ENCODE measurements at regions not wholly inside any gene's neighbourhood (a gene's known extent, or its start where the extent isn't known, plus 50 kb on each side); places are given as distances from the start of the nearest gene placed in this dataset.

GRCh38 chr6:11868392-11868791, 89.8 kb upstream of the ADTRP start:
- Histone ChIP-seq H3K4me3 (ENCODE audit: low read depth, low read length) (no peak overlapping the region), H3K36me3 (ENCODE audit: control insufficient read depth, insufficient read depth, low read length) (no peaks in the 10 kb centered on the region), H3K27me3 (ENCODE audit: control insufficient read depth, insufficient read depth, low read length) (no peaks in the 10 kb centered on the region)
- ChIA-PET CTCF (no interaction called here), POLR2A (no interaction called here)
- TF ChIP-seq, protein P1, sequence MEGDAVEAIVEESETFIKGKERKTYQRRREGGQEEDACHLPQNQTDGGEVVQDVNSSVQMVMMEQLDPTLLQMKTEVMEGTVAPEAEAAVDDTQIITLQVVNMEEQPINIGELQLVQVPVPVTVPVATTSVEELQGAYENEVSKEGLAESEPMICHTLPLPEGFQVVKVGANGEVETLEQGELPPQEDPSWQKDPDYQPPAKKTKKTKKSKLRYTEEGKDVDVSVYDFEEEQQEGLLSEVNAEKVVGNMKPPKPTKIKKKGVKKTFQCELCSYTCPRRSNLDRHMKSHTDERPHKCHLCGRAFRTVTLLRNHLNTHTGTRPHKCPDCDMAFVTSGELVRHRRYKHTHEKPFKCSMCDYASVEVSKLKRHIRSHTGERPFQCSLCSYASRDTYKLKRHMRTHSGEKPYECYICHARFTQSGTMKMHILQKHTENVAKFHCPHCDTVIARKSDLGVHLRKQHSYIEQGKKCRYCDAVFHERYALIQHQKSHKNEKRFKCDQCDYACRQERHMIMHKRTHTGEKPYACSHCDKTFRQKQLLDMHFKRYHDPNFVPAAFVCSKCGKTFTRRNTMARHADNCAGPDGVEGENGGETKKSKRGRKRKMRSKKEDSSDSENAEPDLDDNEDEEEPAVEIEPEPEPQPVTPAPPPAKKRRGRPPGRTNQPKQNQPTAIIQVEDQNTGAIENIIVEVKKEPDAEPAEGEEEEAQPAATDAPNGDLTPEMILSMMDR (IDR thresholded peaks at IDR 0.05; ENCODE audit: insufficient read depth, low read depth, low read length) = no peak
- DNase-seq (ENCODE audit: low read depth) = no peak

- Histone ChIP-seq H3K36me3 (ENCODE audit: control insufficient read depth, insufficient read depth, low read length) (no peaks in the 10 kb centered on the region), H3K4me3 (ENCODE audit: low read depth, low read length) (no peak overlapping the region), H3K27me3 (ENCODE audit: control insufficient read depth, insufficient read depth, low read length) (no peaks in the 10 kb centered on the region)
- POLR2A ChIA-PET = no interaction called here
- CTCF ChIA-PET = interaction anchor here (1.1 kb wide), 1 partner anchor 13 kb away, joined by 3 read pairs; no protein-coding TSS in a partner anchor
- TF ChIP-seq, protein P1 (IDR thresholded peaks at IDR 0.05; ENCODE audit: insufficient read depth, low read depth, low read length) = no peak
- no peak for DNase-seq (ENCODE audit: low read depth)
Observed at GRCh38 chr6:11865680-11866300, 87.2 kb upstream of the ADTRP start.

- H3K27me3 ChIP-seq (ENCODE audit: control insufficient read depth, insufficient read depth, low read length) = no peaks in the 10 kb centered on the region
- TF ChIP-seq, protein P1 (IDR thresholded peaks at IDR 0.05; ENCODE audit: insufficient read depth, low read depth, low read length) = no peak
- POLR2A ChIA-PET = no interaction called here
Observed at GRCh38 chr6:11858439-11858838, 79.8 kb upstream of the ADTRP start.

DNA sequence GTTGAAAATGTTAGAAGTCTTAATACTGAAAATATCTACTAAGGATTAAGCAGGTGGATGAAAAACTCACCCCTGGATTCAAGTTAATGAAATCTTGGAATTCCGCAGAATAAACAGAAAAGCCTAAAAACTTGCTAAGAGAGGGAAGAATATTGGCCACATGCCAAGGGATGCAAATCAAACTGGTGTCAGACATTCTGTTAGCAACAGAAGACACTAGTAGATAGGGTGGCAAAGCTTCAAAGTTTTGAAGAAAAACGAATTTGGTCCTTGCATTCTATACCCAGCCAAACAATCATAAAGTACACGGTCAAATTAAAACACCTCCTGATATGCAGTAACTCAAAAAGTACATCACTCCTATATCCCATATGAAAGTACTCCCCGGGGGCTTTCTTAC, 77.1 kb upstream of the ADTRP start:
- Histone ChIP-seq H3K4me3 (ENCODE audit: low read depth, low read length) (no peak overlapping the region), H3K27me3 (ENCODE audit: control insufficient read depth, insufficient read depth, low read length) (no peaks in the 10 kb centered on the region), H3K36me3 (ENCODE audit: control insufficient read depth, insufficient read depth, low read length) (no peaks in the 10 kb centered on the region)
- ChIA-PET CTCF (interaction anchor here (0.6 kb wide), 1 partner anchor 116 kb away, joined by 3 read pairs; no protein-coding TSS in a partner anchor), POLR2A (no interaction called here)
- TF ChIP-seq, protein P1 (IDR thresholded peaks at IDR 0.05; ENCODE audit: insufficient read depth, low read depth, low read length) = no peak
- DNase-seq (ENCODE audit: low read depth) = no peak

More at GRCh38 chr6:11858439-11858838, 79.8 kb upstream of the ADTRP start:
- no peaks in the 10 kb centered on the region for H3K36me3 ChIP-seq (ENCODE audit: control insufficient read depth, insufficient read depth, low read length)
- DNase-seq (ENCODE audit: low read depth) = no peak
- CTCF ChIA-PET = no interaction called here
- no peak overlapping the region for H3K4me3 ChIP-seq (ENCODE audit: low read depth, low read length)

DNA sequence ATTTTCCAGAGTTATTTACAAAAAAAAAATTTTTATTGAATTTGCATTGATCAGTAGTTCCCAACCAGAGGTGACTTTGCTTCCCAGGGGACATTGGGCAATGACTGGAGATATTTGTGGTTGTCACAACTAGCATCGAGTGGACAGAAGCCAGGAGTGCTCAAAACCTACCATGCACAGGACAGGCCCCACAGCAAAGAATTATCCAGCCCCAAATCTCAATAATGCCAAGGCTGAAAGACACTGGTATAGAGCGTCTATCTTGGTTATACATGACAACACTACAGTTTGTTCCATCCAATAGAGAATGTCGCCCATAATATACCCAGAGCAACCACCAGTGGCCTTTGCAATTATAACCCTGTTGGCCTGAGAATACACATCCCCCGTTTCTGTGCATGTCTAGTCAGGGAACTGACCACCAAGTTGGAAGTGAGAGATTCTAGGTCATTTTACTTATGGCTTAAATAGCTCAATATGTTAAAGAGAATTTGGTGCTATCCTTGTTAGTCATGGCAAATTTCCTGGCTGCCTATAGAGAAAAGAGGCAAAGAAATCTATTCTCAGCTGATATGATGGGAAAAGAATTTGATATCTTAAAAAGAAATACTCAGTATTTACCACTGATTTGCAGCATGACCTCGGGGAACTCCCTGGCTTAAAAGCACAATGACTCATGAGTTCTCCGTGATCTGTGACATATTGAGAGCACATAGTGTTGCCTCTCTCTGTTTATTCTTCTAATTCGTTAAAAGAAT, 76.0 kb upstream of the ADTRP start:
- H3K36me3 ChIP-seq (ENCODE audit: control insufficient read depth, insufficient read depth, low read length) = no peaks in the 10 kb centered on the region
- POLR2A ChIA-PET = no interaction called here
- no peak for DNase-seq (ENCODE audit: low read depth)
- no peaks in the 10 kb centered on the region for H3K27me3 ChIP-seq (ENCODE audit: control insufficient read depth, insufficient read depth, low read length)
- H3K4me3 ChIP-seq (ENCODE audit: low read depth, low read length) = no peak overlapping the region
- TF ChIP-seq, protein P1 (IDR thresholded peaks at IDR 0.05; ENCODE audit: insufficient read depth, low read depth, low read length) = no peak
- CTCF ChIA-PET = no interaction called here

Measured in BJ (cell line).